Stimulated activated CD4-positive, alpha-beta T cell treated with anti-CD3 and anti-CD28 coated beads, Interleukin-1b, Interleukin-23, amount 100 ng/mL, for 24 hours (primary cell): ENCODE measurements at regions not wholly inside any gene's neighbourhood (a gene's known extent, or its start where the extent isn't known, plus 50 kb on each side); places are given as distances from the start of the nearest gene placed in this dataset.
"Not testable (repeated sequence)": the region's sequence is repeated elsewhere in the genome, so short reads cannot be mapped to it uniquely, and the experiment has no call there.

Source experiments
- DNase-seq, 4 experiments: peaks; one replicate each; pipeline ENCODE4 v3.0.0-alpha.2; 2020; ENCODE audit warnings: low read depth in 4 of 4, low spot score in 1 of 4

- no peak for DNase-seq
Measured at GRCh38 chr5:27814983-27815382, 776.6 kb upstream of the CDH9 start.

GRCh38 chr5:27814286-27814685 is 775.9 kb upstream of the CDH9 start:
- no peak for DNase-seq

- DNase-seq = no peak
Measured at GRCh38 chr5:27810458-27810857, 772.1 kb upstream of the CDH9 start.

GRCh38 chr5:27797220-27797619 is 758.8 kb upstream of the CDH9 start:
- no peak for DNase-seq

GRCh38 chr5:27788184-27788583 is 749.8 kb upstream of the CDH9 start:
- DNase-seq = no peak

GRCh38 chr5:27784317-27784716 is 745.9 kb upstream of the CDH9 start:
- DNase-seq = no peak

- DNase-seq = no peak
Measured at GRCh38 chr5:27778121-27778520, 739.7 kb upstream of the CDH9 start.

GRCh38 chr5:27773636-27774035 is 735.2 kb upstream of the CDH9 start:
- no peak for DNase-seq

- no peak for DNase-seq
Measured at GRCh38 chr5:27773166-27773565, 734.8 kb upstream of the CDH9 start.

GRCh38 chr5:27769748-27770402 is 731.5 kb upstream of the CDH9 start:
- DNase-seq = no peak

- no peak for DNase-seq
Measured at GRCh38 chr5:27748847-27749246, 710.5 kb upstream of the CDH9 start.

- DNase-seq = not testable (repeated sequence)
Measured at GRCh38 chr5:27743383-27743979, 705.1 kb upstream of the CDH9 start.

GRCh38 chr5:27742805-27743204 is 704.4 kb upstream of the CDH9 start:
- no peak for DNase-seq

GRCh38 chr5:27734838-27735237 is 696.5 kb upstream of the CDH9 start:
- DNase-seq = no peak

- no peak for DNase-seq
Measured at GRCh38 chr5:27733237-27733636, 694.9 kb upstream of the CDH9 start.

GRCh38 chr5:27727254-27727653 is 688.9 kb upstream of the CDH9 start:
- DNase-seq = no peak

- DNase-seq = no peak
Measured at GRCh38 chr5:27722337-27722736, 684.0 kb upstream of the CDH9 start.

GRCh38 chr5:27708534-27708933 is 670.1 kb upstream of the CDH9 start:
- no peak for DNase-seq

- DNase-seq = no peak
Measured at GRCh38 chr5:27706832-27707231, 668.4 kb upstream of the CDH9 start.

GRCh38 chr5:27705661-27706060 is 667.3 kb upstream of the CDH9 start:
- DNase-seq = no peak

- no peak for DNase-seq
Measured at GRCh38 chr5:27701931-27702903, 663.8 kb upstream of the CDH9 start.

GRCh38 chr5:27700526-27700925 is 662.1 kb upstream of the CDH9 start:
- DNase-seq = no peak
